GM19324 (cell line): ENCODE measurements at regions not wholly inside any gene's neighbourhood (a gene's known extent, or its start where the extent isn't known, plus 50 kb on each side); places are given as distances from the start of the nearest gene placed in this dataset.

Source experiments
- ATAC-seq: cut with Tn5 transposase; IDR thresholded peaks from one replicate; pipeline ENCODE4 v1.9.1; 2021; ENCODE audit warnings: mild to moderate bottlenecking, moderate library complexity; ENCODE audit not compliant: unreplicated experiment, low FRiP score

- ATAC-seq: no peak
Measured at GRCh38 chr6:51562198-51562597, 525.2 kb downstream of the PKHD1 start.
